Activated T-helper 1 cell treated with anti-CD3 and anti-CD28 coated beads, Interleukin-12 subunit alpha, Interleukin-12 subunit beta, Interleukin-2, Interleukin-4 antibody, amounts not matched to agents 30 ng/mL and 10 ng/mL and 1 ng/mL, durations not matched to agents 14 hours and 24 hours and 36 hours (primary cell): ENCODE measurements at regions not wholly inside any gene's neighbourhood (a gene's known extent, or its start where the extent isn't known, plus 50 kb on each side); places are given as distances from the start of the nearest gene placed in this dataset.
"Not testable (repeated sequence)": the region's sequence is repeated elsewhere in the genome, so short reads cannot be mapped to it uniquely, and the experiment has no call there.

Experiments
- DNase-seq: peaks from one replicate; pipeline ENCODE4 v3.0.0; 2021; ENCODE audit warnings: low spot score
- H3K27ac Mint-ChIP-seq: one replicate; pipeline ENCODE4 v1.8.0; 2021; ENCODE audit warnings: mild to moderate bottlenecking, mixed read lengths
- H3K27me3 Mint-ChIP-seq: one replicate; pipeline ENCODE4 v1.8.0; 2022; ENCODE audit warnings: mild to moderate bottlenecking, moderate library complexity, mixed read lengths; ENCODE audit not compliant: insufficient read depth
- H3K36me3 Mint-ChIP-seq: one replicate; pipeline ENCODE4 v1.8.0; 2021; ENCODE audit warnings: low read depth, mixed read lengths
- H3K4me1 Mint-ChIP-seq: one replicate; pipeline ENCODE4 v1.8.0; 2021; ENCODE audit warnings: low read depth, mixed read lengths
- H3K4me3 Mint-ChIP-seq: one replicate; pipeline ENCODE4 v1.8.0; 2021; ENCODE audit warnings: mild to moderate bottlenecking, moderate library complexity, mixed read lengths
- H3K9me3 Mint-ChIP-seq: one replicate; pipeline ENCODE4 v1.8.0; 2021; ENCODE audit warnings: mixed read lengths
- intact Hi-C: fragments of 100-400 bp; cut with micrococcal nuclease; formaldehyde crosslinking; loops from one replicate; pipeline ENCODE4 v1.15.1; 2024

DNA sequence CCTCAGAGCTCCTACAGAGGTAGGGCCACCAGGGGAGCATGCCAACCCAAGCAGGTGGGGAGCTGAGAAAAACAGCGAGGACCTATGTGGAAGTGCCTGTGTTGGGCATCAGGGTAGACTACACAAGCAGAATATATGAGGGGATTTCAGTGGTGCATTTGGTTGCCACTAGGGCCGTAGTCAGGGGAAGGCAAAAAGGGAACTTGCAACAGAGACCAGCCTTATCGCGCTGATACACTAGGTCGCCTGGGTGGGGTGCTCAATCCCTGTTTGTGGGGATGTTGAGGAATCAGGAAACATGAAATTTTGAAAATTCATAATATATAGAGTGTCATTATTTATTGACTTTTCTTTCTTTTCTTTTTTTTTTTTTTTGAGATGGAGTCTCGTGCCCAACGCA, 370.9 kb upstream of the PRR16 start:
- no peak overlapping the region for H3K4me3 Mint-ChIP-seq
- intact Hi-C loops: no loop called here
- no peak overlapping the region for H3K27ac Mint-ChIP-seq
- H3K9me3 Mint-ChIP-seq: no peaks in the 10 kb centered on the region
- H3K36me3 Mint-ChIP-seq: no peaks in the 10 kb centered on the region
- peaks cover 5% of the 10 kb centered on the region for H3K4me1 Mint-ChIP-seq
- H3K27me3 Mint-ChIP-seq: peaks cover 2% of the 10 kb centered on the region
- no peak for DNase-seq

DNA sequence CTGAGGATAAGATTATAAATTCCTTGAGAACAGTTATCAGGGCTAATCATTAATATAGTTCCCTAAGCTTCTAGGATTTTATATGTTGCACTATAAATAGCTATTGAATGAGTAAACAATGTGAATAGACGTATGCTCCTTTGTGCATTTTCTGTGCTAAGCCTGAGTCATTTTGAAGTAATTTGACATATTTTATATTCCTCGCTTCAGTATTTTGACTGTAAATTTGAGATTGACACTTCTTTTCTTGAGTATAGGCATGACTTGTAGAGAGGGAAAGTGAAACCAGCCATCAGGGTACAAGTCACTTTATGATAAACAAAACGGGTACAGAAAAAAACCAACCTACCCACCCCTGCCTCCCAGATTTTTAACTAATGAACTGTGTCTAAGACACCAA, 367.7 kb upstream of the PRR16 start:
- Mint-ChIP-seq H3K27ac (no peak overlapping the region), H3K27me3 (peaks cover 2% of the 10 kb centered on the region), H3K4me3 (no peak overlapping the region), H3K36me3 (no peaks in the 10 kb centered on the region), H3K9me3 (no peaks in the 10 kb centered on the region), H3K4me1 (no peaks in the 10 kb centered on the region)
- no peak for DNase-seq
- intact Hi-C loops: no loop called here

DNA sequence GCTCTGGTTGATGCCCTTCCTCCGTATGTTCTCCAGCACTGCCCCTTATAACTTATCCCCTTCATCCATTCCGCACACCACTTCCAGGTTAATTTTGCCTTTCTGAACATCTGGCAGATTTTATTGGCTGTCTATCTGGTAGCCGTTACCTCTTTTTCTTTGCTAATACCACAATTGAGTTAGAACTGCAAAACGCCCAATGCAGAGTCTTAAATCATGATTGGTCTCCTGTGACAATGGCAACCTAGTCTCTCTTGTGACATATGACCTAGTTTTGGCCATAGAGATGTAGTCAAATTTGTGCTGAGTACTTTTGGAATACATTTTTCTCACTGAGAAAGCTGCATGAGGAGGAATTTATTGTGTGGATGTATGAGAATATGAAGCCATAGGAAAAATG, 365.7 kb upstream of the PRR16 start:
- no peaks in the 10 kb centered on the region for H3K9me3 Mint-ChIP-seq
- peaks cover 2% of the 10 kb centered on the region for H3K27me3 Mint-ChIP-seq
- H3K36me3 Mint-ChIP-seq: no peaks in the 10 kb centered on the region
- intact Hi-C loops: no loop called here
- no peak for DNase-seq
- no peaks in the 10 kb centered on the region for H3K4me1 Mint-ChIP-seq
- no peak overlapping the region for H3K4me3 Mint-ChIP-seq
- H3K27ac Mint-ChIP-seq: no peak overlapping the region

DNA sequence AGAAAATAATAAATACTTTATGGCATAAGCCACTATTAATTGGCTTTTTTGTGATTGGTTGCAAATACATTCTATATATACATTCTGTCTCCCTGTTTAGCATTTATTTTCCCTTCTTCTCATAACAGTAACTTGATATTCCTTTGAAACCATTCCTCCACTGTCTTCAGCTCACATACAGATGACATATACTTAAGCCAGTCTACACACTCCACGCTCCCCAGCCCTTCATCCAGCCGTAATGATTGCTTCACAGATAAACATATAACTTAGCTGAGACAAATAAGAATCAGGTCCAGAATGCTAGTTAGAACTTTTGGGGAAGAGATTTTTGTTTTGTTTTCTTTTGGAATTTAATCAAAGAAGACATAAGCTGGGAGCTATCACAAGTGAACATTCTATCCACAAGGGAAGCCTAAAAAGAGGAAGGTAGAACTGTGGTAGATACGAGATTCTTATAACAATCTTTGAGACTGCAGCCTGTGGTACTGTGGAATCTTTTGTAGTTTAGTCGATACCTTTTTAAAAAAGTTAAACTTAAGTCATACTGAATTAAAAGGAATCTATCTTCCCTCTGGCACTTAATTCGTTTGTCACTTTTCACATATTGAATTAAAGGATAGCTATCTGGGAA, 365.1 kb upstream of the PRR16 start:
- H3K27me3 Mint-ChIP-seq: peaks cover 2% of the 10 kb centered on the region
- DNase-seq: no peak
- no peak overlapping the region for H3K4me3 Mint-ChIP-seq
- no peak overlapping the region for H3K27ac Mint-ChIP-seq
- no peaks in the 10 kb centered on the region for H3K4me1 Mint-ChIP-seq
- H3K9me3 Mint-ChIP-seq: no peaks in the 10 kb centered on the region
- intact Hi-C loops: no loop called here
- no peaks in the 10 kb centered on the region for H3K36me3 Mint-ChIP-seq

DNA sequence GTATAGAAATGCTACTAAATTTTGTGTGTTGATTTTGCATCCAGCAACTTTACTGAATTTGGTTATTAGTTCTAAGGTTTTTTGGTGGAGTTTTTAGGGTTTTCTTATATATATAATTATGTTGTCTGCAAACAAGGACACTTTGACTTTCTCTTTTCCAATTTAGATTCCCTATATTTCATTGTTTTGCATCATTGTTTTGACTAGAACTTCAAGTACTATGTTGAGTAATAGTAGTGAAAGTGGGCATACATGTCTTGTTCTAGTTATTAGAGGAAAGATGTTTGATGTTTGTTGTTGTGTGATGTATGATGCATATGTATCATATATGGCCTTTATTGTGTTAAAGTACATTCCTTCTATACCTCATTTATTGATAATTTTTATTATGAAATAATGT, 362.3 kb upstream of the PRR16 start:
- no peak for DNase-seq
- Mint-ChIP-seq H3K27me3 (no peaks in the 10 kb centered on the region), H3K36me3 (no peaks in the 10 kb centered on the region), H3K9me3 (no peaks in the 10 kb centered on the region), H3K4me3 (no peak overlapping the region), H3K27ac (no peak overlapping the region), H3K4me1 (no peaks in the 10 kb centered on the region)
- intact Hi-C loops: no loop called here

DNA sequence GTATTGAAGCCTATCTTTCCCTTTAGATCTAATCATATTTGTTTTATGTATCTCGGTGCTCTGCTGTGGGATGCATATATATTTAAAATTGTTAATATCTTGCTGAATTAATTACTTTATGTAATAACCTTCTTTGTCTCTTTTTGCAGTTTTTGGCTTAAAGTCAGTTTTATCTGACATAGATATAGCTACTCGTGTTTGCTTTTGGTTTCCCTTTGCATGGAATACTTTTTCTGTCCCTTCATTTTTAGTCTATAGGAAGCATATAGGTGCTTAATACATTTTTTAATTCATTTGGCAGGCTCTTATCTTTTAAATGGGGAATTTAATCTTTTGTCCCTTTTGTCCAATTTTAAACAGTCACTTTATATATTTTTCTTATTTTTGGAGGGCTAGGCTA, 360.6 kb upstream of the PRR16 start:
- no peaks in the 10 kb centered on the region for H3K27me3 Mint-ChIP-seq
- intact Hi-C loops: no loop called here
- H3K4me1 Mint-ChIP-seq: no peaks in the 10 kb centered on the region
- H3K27ac Mint-ChIP-seq: no peak overlapping the region
- no peak for DNase-seq
- no peaks in the 10 kb centered on the region for H3K9me3 Mint-ChIP-seq
- H3K36me3 Mint-ChIP-seq: no peaks in the 10 kb centered on the region
- no peak overlapping the region for H3K4me3 Mint-ChIP-seq

DNA sequence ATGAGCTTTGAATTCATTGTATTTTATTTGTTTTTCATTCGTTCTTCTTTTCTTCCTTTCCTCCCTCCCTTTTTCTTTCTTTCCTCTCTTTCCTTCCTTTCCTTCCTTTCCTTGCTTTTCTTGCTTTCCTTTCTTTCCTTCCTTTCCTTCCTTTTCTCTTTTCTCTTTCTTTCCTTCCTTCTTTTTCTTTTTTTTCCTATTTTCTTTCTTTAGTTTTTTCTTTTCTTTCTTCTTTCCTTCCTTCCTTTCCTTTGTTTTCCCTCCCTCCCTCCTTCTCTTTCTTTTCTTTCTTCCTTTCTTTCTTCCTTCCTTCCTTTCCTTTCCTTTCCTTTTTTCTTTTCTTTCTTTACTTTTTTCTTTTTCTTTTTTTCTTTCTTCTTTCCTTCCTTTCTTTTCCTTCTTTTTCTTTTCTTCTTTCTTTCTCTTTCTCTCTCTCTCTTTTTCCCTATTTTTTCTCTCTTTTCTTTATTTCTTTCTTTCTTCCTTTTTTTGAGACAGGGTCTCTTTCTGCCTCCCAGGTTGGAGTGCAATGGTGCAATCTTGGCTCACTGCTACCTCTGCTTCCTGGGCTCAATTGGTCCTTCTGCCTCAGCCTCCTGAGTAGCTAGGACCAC, 357.1 kb upstream of the PRR16 start:
- intact Hi-C loops: no loop called here
- no peaks in the 10 kb centered on the region for H3K4me1 Mint-ChIP-seq
- no peak overlapping the region for H3K4me3 Mint-ChIP-seq
- H3K27ac Mint-ChIP-seq: no peak overlapping the region
- no peak for DNase-seq
- H3K36me3 Mint-ChIP-seq: no peaks in the 10 kb centered on the region
- H3K9me3 Mint-ChIP-seq: no peaks in the 10 kb centered on the region
- no peaks in the 10 kb centered on the region for H3K27me3 Mint-ChIP-seq

DNA sequence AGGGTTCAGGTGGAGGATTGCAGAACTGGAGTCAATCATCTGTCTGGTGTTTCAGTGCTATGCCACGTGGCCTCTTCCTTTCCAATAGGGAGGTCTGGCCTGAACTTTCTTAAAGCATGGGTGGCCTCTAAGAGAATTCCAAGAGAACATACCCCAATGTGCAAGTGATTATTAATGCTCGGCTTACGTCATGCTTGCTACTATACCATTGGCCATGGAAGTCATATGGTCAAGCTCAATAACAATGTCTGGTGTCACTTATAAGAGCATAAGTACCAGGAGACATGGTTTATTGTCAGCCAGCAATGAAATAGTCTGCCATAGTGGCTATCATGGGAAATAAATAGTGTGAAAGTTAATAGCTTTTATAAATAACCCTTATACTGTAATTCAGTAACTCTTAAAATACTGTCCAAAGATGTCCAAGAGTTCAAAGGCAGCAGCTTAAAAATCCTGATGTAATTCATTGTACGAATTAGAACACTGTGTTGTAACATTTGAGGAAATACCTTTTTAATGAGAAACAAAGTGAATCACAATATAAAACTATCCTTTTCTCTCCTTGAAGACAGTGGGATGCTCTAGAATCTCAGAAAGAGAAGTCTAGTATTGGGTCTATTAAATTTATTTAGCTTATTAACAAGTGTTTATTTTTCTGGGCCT, 355.4 kb upstream of the PRR16 start:
- H3K4me1 Mint-ChIP-seq: no peaks in the 10 kb centered on the region
- no peak for DNase-seq
- H3K9me3 Mint-ChIP-seq: no peaks in the 10 kb centered on the region
- intact Hi-C loops: no loop called here
- H3K36me3 Mint-ChIP-seq: no peaks in the 10 kb centered on the region
- no peaks in the 10 kb centered on the region for H3K27me3 Mint-ChIP-seq
- no peak overlapping the region for H3K4me3 Mint-ChIP-seq
- H3K27ac Mint-ChIP-seq: no peak overlapping the region

DNA sequence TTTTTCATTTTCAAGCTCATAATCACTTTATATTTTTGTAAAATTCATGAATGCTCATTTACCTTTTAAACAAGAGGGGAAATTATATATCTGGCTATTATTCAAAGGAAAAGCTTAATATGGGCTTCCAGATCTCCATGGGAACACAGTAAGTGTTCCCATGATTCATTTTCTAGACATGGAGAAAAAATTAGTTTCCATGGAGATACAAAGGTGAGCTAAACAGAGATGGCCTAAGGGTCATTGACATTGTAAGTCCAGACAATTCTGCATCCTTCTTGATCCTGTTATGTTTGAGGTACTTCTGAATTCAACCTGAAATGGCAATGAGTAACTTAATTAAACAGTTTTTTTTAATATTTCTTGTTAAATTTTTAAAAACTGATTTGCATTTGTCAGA, 341.4 kb upstream of the PRR16 start:
- no peaks in the 10 kb centered on the region for H3K27me3 Mint-ChIP-seq
- no peaks in the 10 kb centered on the region for H3K4me1 Mint-ChIP-seq
- H3K27ac Mint-ChIP-seq: no peak overlapping the region
- H3K36me3 Mint-ChIP-seq: no peaks in the 10 kb centered on the region
- DNase-seq: no peak
- H3K4me3 Mint-ChIP-seq: no peak overlapping the region
- intact Hi-C loops: no loop called here
- no peaks in the 10 kb centered on the region for H3K9me3 Mint-ChIP-seq

DNA sequence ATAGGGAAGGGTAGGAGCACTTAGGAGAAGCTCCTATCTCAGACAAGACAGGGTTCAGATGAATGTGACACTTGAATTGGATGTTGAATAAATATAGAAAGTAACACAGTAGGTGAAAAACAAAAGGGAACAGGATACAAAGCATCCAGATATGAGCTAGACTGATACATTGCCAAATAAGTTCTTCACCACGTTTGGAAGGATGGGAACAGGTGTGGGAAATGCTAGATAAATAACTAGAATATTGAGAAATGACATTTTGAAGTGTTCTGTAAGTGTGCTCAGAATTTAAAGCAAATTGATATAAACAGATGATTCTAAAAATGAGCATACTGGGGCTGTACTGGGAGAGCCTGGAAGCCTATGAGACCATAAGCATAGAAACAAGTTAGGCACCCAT, 340.1 kb upstream of the PRR16 start:
- Mint-ChIP-seq H3K36me3 (no peaks in the 10 kb centered on the region), H3K4me1 (no peaks in the 10 kb centered on the region), H3K4me3 (no peak overlapping the region), H3K27me3 (no peaks in the 10 kb centered on the region), H3K9me3 (no peaks in the 10 kb centered on the region), H3K27ac (no peak overlapping the region)
- no peak for DNase-seq
- intact Hi-C loops: no loop called here

DNA sequence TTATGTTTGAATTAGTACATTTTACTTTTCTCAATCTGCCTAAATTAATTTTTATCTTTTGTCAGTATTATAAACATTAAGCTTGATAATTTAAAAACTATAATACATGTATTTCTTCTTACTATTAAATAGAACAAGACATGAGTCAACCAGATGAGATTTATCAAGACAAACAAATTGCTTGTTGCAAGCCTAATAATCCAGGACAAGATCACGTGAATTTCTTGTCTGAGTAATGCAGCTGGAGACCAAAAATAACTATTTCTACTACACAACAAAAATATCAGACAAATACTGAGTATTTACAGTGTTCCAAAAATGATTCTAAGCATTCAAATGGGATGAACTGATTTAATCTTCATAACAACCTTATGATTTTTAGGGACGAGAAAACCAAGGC, 339.1 kb upstream of the PRR16 start:
- no peaks in the 10 kb centered on the region for H3K36me3 Mint-ChIP-seq
- H3K4me1 Mint-ChIP-seq: no peaks in the 10 kb centered on the region
- H3K9me3 Mint-ChIP-seq: no peaks in the 10 kb centered on the region
- no peak overlapping the region for H3K4me3 Mint-ChIP-seq
- no peaks in the 10 kb centered on the region for H3K27me3 Mint-ChIP-seq
- no peak overlapping the region for H3K27ac Mint-ChIP-seq
- intact Hi-C loops: no loop called here
- no peak for DNase-seq

DNA sequence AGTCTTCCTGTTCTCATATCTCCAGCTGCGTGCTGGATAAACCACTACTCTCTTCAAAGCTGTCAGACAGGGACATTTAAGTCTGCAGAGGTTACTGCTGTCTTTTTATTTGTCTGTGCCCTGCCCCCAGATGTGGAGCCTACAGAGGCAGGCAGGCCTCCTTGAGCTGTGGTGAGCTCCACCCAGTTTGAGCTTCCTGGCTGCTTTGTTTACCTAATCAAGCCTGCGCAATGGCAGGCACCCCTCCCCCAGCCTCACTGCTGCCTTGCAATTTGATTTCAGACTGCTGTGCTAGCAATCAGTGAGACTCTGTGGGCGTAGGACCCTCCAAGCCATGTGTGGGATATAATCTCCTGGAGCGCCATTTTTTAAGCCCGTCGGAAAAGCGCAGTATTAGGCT, 331.8 kb upstream of the PRR16 start:
- H3K27ac Mint-ChIP-seq, DNase-seq, intact Hi-C loops, H3K36me3 Mint-ChIP-seq, H3K4me1 Mint-ChIP-seq, H3K27me3 Mint-ChIP-seq, H3K9me3 Mint-ChIP-seq, H3K4me3 Mint-ChIP-seq: not testable (repeated sequence)

DNA sequence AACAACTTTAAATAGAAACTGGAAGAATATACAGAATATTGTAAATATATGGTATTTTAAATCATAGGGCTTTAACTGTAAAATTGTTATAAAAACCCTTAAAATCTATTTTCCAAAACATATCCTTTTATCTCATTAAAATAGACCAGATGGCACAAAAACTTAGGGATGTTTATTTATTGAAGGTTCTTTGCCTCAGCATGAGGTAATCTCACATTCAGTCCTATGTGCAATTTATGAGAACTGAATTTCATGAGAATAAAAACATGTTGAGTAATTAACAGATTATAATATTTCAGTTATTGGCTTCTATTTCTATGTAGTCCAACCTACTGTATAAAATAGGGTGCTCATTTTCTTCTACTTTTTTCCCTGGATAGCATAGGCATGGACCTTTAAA, 329.2 kb upstream of the PRR16 start:
- Mint-ChIP-seq H3K4me3 (no peak overlapping the region), H3K9me3 (no peaks in the 10 kb centered on the region), H3K36me3 (no peaks in the 10 kb centered on the region), H3K27me3 (no peaks in the 10 kb centered on the region), H3K4me1 (no peaks in the 10 kb centered on the region), H3K27ac (no peak overlapping the region)
- DNase-seq: no peak
- intact Hi-C loops: no loop called here

DNA sequence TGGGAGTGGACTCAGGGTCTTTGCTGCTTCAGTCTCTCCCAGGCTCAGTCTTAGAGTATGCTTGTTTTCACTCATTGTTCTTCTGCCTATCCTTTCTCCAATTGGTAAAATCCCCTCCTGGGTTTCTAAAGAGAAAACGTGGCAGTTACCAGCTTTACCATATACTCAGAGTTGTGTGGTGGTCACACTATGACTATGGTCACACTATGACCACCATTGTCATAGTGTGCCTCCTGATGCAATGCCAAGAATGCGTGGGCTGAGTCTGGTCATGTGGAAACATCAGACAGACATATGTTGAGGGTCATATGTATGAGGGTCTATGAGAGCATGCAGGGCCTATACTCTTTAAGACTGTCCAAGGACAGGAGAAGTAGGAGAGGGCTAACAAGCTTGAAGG, 326.5 kb upstream of the PRR16 start:
- H3K27ac Mint-ChIP-seq: no peak overlapping the region
- H3K36me3 Mint-ChIP-seq: no peaks in the 10 kb centered on the region
- intact Hi-C loops: no loop called here
- no peaks in the 10 kb centered on the region for H3K9me3 Mint-ChIP-seq
- no peak overlapping the region for H3K4me3 Mint-ChIP-seq
- no peaks in the 10 kb centered on the region for H3K27me3 Mint-ChIP-seq
- no peak for DNase-seq
- no peaks in the 10 kb centered on the region for H3K4me1 Mint-ChIP-seq
